ENCODE measurements at regions not wholly inside any gene's neighbourhood (a gene's known extent, or its start where the extent isn't known, plus 50 kb on each side); places are given as distances from the start of the nearest gene placed in this dataset.

DNA sequence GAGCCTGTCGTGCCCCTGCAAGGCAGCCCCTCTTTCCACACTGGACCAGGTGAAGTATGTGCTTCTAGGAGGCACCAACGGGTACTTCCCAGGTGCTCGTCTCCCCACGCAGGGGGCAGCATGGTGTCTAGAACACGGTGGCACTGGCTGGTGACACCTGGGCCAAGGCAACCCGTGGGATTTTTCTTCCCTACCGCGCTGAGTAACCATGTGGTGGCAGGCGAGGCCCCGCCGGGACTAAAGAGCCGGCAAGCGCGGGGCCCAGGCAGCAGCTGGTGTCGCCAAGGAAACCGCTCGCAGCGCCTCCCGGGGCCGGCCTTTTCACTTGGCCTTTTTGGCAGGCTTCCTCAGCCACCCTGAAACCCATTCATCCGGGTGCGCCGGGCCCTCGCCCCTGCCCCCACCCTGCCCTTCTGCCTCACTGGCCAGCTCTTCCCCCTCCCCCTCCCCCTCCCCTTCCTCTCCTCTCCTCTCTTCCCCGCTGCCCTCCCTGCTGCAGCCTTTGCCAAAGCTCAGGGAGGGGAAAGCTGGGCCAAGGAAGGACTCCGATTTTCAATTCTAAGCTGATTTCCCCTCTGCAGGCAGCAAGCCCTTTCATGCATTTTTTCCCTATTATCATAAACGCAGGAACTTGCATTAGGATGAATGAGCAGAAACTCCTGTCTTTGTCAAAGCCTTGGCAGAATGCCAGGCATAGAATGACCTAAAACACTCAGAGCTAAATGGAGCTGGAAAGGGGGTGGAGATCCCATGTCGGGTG lies 81.2 kb downstream of the IRF2BPL start:
- WGBS, 2 donors = 3 to 4% methylated on average over 28 of the region's 28 CpGs
- H3K27ac ChIP-seq = peak overlapping the region; percentile 76 to 97 (median 78)
- H3K4me1 ChIP-seq = peaks cover 3 to 46% (median 37%) of the 10 kb centered on the region in 4 donors
- no peaks in the 10 kb centered on the region for H3K27me3 ChIP-seq
- intact Hi-C loops (cut with DNase I) = loop anchor here (2.0 kb wide), 1 partner anchor 104 kb away; no protein-coding TSS in a partner anchor
- peak overlapping the region in 2 of 4 donors; percentile 18 to 20 for H3K4me3 ChIP-seq
- DNase-seq = peak; percentile 95
- no peaks in the 10 kb centered on the region for H3K36me3 ChIP-seq
- no peaks in the 10 kb centered on the region for H3K9me3 ChIP-seq
- TF ChIP-seq, protein P1, sequence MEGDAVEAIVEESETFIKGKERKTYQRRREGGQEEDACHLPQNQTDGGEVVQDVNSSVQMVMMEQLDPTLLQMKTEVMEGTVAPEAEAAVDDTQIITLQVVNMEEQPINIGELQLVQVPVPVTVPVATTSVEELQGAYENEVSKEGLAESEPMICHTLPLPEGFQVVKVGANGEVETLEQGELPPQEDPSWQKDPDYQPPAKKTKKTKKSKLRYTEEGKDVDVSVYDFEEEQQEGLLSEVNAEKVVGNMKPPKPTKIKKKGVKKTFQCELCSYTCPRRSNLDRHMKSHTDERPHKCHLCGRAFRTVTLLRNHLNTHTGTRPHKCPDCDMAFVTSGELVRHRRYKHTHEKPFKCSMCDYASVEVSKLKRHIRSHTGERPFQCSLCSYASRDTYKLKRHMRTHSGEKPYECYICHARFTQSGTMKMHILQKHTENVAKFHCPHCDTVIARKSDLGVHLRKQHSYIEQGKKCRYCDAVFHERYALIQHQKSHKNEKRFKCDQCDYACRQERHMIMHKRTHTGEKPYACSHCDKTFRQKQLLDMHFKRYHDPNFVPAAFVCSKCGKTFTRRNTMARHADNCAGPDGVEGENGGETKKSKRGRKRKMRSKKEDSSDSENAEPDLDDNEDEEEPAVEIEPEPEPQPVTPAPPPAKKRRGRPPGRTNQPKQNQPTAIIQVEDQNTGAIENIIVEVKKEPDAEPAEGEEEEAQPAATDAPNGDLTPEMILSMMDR (IDR thresholded peaks at IDR 0.05) = peak; percentile 36 to 51 (median 42)
- TF ChIP-seq EP300 (IDR thresholded peaks at IDR 0.05) (no peak), POLR2AphosphoS5 (IDR thresholded peaks at IDR 0.05) (peak in 3 of 4 donors; percentile 11 to 46 (median 41)), POLR2A (IDR thresholded peaks at IDR 0.05) (no peak)

DNA sequence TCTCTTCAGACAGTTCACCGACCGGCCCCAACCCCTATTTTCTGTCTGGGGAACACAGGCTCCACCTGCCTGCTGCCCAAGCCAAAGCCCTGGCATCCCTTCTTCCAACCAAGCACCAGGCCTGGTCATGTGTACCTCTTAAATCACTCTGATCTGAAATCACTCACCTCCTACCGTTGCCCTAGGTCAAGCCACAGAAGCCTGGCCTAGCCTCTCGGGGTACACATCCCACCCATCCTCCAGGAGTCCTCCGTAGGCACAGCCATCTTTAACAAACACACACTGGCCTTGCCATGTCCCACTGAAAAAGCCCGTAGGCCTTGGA lies 81.8 kb downstream of the IRF2BPL start:
- DNase-seq = no peak
- Histone ChIP-seq H3K27ac (peak overlapping the region; percentile 76 to 97 (median 78)), H3K4me1 (peaks cover 3 to 46% (median 37%) of the 10 kb centered on the region in 4 donors), H3K36me3 (no peaks in the 10 kb centered on the region), H3K9me3 (no peaks in the 10 kb centered on the region), H3K4me3 (peak overlapping the region in 1 of 4 donors; percentile 20), H3K27me3 (no peaks in the 10 kb centered on the region)
- intact Hi-C loops (cut with DNase I) = loop anchor here (2.0 kb wide), 1 partner anchor 104 kb away; no protein-coding TSS in a partner anchor
- no peak for TF ChIP-seq EP300 (IDR thresholded peaks at IDR 0.05)
- TF ChIP-seq, protein P1 (IDR thresholded peaks at IDR 0.05) = no peak
- TF ChIP-seq POLR2A (IDR thresholded peaks at IDR 0.05) = no peak
- no peak for TF ChIP-seq POLR2AphosphoS5 (IDR thresholded peaks at IDR 0.05)
- WGBS, 2 donors = 67 to 71% methylated on average over 6 of the region's 6 CpGs

DNA sequence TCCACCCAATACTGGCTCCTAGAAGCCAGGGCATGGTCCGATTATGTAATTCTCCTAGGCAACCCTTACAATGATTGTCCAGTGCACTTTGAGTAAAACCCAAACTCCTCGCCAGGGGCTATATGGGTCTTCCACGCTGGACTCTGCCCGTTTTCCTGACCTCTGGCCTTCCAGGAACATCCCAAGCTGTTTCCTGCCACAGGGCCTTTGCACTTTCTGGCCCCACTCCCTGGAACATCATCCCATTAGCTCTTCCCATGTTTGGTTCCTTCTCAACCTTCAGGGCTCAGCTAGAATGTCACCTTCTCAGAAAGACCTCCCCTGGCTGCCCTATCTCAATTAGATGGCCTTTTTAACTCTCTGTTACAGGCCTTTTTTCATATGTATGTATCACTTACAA lies 85.4 kb downstream of the IRF2BPL start:
- Histone ChIP-seq H3K4me1 (peaks cover 0 to 28% (median 21%) of the 10 kb centered on the region in 4 donors), H3K27ac (no peak overlapping the region), H3K9me3 (no peaks in the 10 kb centered on the region), H3K4me3 (no peak overlapping the region), H3K27me3 (no peaks in the 10 kb centered on the region), H3K36me3 (no peaks in the 10 kb centered on the region)
- intact Hi-C loops (cut with DNase I) = no loop called here
- 84 to 91% methylated on average over 4 of the region's 4 CpGs for WGBS, 2 donors
- TF ChIP-seq POLR2A (IDR thresholded peaks at IDR 0.05) = no peak
- TF ChIP-seq, protein P1 (IDR thresholded peaks at IDR 0.05) = no peak
- DNase-seq = no peak

DNA sequence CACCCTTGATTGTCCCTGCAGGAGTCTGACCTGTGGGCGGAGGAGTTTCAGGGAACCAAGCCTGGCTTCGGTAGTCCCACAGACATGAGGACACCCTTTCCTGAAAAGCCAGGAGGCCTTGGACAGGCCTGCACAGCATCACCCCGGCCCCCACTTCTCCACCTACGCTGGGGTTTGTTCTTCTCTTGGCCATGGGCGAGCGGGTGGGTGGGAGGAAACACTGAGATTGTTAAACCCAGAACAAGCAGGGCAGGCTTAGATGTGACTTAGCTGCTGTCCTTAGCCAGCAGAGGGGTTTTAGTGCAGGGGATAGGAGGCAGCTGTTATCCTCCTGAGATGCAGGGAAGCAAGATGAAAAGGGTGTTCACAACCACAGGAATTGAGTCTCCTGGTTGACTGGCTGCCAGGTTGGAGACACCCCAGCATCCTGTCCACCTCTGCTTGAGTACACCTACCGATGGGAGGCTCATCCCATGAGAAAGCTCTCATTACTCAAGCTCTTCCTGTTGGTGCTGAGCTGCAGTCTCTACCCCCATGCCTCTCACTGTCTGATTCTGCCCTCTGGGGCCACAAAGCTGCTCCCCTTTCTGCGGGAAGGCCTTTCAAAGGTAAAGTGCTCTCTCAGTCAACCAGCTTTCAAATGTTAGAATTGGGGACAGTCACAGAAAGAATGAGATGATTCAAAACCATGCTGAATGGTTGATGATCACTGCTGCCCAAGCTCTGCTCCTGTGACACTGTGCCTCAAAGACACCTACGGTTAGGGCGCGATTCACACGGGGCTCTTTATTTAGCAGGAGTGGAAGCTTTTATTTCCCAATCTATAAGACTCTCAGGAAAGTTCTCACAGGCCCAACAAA lies 86.3 kb downstream of the IRF2BPL start:
- H3K9me3 ChIP-seq = no peaks in the 10 kb centered on the region
- no peak for DNase-seq
- H3K4me3 ChIP-seq = no peak overlapping the region
- 70 to 73% methylated on average over 12 of the region's 12 CpGs for WGBS, 2 donors
- intact Hi-C loops (cut with DNase I) = no loop called here
- no peaks in the 10 kb centered on the region for H3K27me3 ChIP-seq
- no peak overlapping the region for H3K27ac ChIP-seq
- TF ChIP-seq EP300 (IDR thresholded peaks at IDR 0.05) (no peak), POLR2AphosphoS5 (IDR thresholded peaks at IDR 0.05) (no peak)
- TF ChIP-seq, protein P1 (IDR thresholded peaks at IDR 0.05) = no peak
- H3K4me1 ChIP-seq = peaks cover 0 to 28% (median 20%) of the 10 kb centered on the region in 4 donors
- H3K36me3 ChIP-seq = no peaks in the 10 kb centered on the region
